Esophagus squamous epithelium (tissue), 4 donors: ENCODE measurements at regions not wholly inside any gene's neighbourhood (a gene's known extent, or its start where the extent isn't known, plus 50 kb on each side); places are given as distances from the start of the nearest gene placed in this dataset.
"Not testable (repeated sequence)": the region's sequence is repeated elsewhere in the genome, so short reads cannot be mapped to it uniquely, and the experiment has no call there.

ENCODE experiments used
- CTCF ChIP-seq, 6 experiments: fragments of 450-650 bp in 4 of 6; fragments of 200-600 bp in 2 of 6; sonication (generic) in 2 of 6; IDR thresholded peaks; one replicate each; pipeline ENCODE4 v1.5.1; 2016 to 2019; ENCODE audit warnings: antibody characterized with exemption in 6 of 6, mild to moderate bottlenecking in 4 of 6, moderate library complexity in 4 of 6
- POLR2A ChIP-seq, 4 donors: fragments of 450-650 bp; IDR thresholded peaks; one replicate each; pipeline ENCODE4 v1.6.1; 2017; ENCODE audit warnings: antibody characterized with exemption in 4 of 4, mild to moderate bottlenecking in 4 of 4, moderate library complexity in 3 of 4

GRCh38 chr9:63876380-63876779 is 1408.6 kb downstream of the FOXD4L5 start:
- not testable (repeated sequence) for TF ChIP-seq CTCF, POLR2A (IDR thresholded peaks at IDR 0.05)
